ENCODE measurements at regions not wholly inside any gene's neighbourhood (a gene's known extent, or its start where the extent isn't known, plus 50 kb on each side); places are given as distances from the start of the nearest gene placed in this dataset.

GRCh38 chr6:74091136-74091793 lies 395.3 kb downstream of the CD109 start:
- TF ChIP-seq ZNF274 (IDR thresholded peaks at IDR 0.05; ENCODE audit: low read depth, low read length) = no peak
- no peak for TF ChIP-seq YY1 (IDR thresholded peaks at IDR 0.05; ENCODE audit: insufficient read depth, insufficient read length)
- no peak for TF ChIP-seq SUZ12 (IDR thresholded peaks at IDR 0.05; ENCODE audit: extremely low read depth, insufficient read depth, insufficient read length)

Measured in NT2/D1 (cell line).